ENCODE measurements at regions not wholly inside any gene's neighbourhood (a gene's known extent, or its start where the extent isn't known, plus 50 kb on each side); places are given as distances from the start of the nearest gene placed in this dataset.

DNA sequence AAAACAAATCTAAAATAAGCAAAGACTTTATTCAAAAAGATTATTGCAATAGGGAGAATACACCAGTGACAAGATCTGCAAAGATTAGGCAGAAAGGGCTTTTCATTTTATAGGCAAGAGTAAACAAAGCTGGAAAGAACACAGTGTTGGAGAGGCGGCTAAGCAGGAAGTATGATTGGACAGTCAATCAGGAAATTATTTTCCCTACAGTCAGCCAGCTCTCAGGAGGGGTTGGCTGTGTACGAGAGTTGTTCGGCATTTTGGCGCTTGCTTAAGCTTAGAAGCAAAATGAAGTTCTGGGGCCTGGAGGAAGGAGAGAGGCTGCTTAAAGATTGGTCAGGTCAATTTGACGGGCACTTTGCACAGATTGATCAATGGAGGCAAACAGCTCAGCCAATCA is 1030.5 kb downstream of the TLE4 start:
- TF ChIP-seq CTCF (IDR thresholded peaks at IDR 0.05) = no peak
- TF ChIP-seq POLR2AphosphoS5 (IDR thresholded peaks at IDR 0.05; ENCODE audit: low read depth, low read length) = no peak
- TF ChIP-seq REST (IDR thresholded peaks at IDR 0.05; ENCODE audit: insufficient read depth in 1 of 2, low read depth in 2 of 2, low read length in 1 of 2) = no peak
- no peak for TF ChIP-seq SIN3A (IDR thresholded peaks at IDR 0.05; ENCODE audit: borderline replicate concordance, insufficient read depth, low read depth, low read length)
- TF ChIP-seq TCF7L2 (IDR thresholded peaks at IDR 0.05; ENCODE audit: low read depth, low read length) = no peak

Data from Panc1 (cell line).